ENCODE measurements at regions not wholly inside any gene's neighbourhood (a gene's known extent, or its start where the extent isn't known, plus 50 kb on each side); places are given as distances from the start of the nearest gene placed in this dataset.

DNA sequence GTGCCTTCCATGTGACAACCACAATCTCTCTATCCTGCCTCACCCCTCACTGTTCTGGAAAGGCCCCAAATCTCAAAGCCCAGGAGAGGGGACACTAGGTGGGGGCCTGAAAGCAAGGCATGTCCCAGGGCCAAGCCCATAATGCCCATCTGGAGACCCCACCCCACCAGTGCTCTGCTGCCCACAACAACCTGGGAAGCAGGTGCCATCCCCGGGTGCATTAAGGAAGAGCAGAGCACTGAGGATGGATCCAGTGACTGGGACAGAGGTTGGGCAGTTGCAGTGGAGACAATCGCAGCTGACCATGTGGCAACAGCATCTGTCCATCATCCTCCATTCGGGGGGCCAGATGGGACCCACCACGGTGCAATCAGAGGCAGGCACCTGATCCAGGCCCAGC, 106.2 kb upstream of the PRR20G start:
- TF ChIP-seq SIN3A (IDR thresholded peaks at IDR 0.05; ENCODE audit: low read depth) (no peak), EZH2 (IDR thresholded peaks at IDR 0.05) (no peak), POLR2A (IDR thresholded peaks at IDR 0.05; ENCODE audit: borderline replicate concordance, extremely low read depth, insufficient read depth, insufficient read length) (no peak)
- TF ChIP-seq, protein P1, sequence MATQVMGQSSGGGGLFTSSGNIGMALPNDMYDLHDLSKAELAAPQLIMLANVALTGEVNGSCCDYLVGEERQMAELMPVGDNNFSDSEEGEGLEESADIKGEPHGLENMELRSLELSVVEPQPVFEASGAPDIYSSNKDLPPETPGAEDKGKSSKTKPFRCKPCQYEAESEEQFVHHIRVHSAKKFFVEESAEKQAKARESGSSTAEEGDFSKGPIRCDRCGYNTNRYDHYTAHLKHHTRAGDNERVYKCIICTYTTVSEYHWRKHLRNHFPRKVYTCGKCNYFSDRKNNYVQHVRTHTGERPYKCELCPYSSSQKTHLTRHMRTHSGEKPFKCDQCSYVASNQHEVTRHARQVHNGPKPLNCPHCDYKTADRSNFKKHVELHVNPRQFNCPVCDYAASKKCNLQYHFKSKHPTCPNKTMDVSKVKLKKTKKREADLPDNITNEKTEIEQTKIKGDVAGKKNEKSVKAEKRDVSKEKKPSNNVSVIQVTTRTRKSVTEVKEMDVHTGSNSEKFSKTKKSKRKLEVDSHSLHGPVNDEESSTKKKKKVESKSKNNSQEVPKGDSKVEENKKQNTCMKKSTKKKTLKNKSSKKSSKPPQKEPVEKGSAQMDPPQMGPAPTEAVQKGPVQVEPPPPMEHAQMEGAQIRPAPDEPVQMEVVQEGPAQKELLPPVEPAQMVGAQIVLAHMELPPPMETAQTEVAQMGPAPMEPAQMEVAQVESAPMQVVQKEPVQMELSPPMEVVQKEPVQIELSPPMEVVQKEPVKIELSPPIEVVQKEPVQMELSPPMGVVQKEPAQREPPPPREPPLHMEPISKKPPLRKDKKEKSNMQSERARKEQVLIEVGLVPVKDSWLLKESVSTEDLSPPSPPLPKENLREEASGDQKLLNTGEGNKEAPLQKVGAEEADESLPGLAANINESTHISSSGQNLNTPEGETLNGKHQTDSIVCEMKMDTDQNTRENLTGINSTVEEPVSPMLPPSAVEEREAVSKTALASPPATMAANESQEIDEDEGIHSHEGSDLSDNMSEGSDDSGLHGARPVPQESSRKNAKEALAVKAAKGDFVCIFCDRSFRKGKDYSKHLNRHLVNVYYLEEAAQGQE (IDR thresholded peaks at IDR 0.05; ENCODE audit: low read depth), result no peak
- TF ChIP-seq, protein P2, sequence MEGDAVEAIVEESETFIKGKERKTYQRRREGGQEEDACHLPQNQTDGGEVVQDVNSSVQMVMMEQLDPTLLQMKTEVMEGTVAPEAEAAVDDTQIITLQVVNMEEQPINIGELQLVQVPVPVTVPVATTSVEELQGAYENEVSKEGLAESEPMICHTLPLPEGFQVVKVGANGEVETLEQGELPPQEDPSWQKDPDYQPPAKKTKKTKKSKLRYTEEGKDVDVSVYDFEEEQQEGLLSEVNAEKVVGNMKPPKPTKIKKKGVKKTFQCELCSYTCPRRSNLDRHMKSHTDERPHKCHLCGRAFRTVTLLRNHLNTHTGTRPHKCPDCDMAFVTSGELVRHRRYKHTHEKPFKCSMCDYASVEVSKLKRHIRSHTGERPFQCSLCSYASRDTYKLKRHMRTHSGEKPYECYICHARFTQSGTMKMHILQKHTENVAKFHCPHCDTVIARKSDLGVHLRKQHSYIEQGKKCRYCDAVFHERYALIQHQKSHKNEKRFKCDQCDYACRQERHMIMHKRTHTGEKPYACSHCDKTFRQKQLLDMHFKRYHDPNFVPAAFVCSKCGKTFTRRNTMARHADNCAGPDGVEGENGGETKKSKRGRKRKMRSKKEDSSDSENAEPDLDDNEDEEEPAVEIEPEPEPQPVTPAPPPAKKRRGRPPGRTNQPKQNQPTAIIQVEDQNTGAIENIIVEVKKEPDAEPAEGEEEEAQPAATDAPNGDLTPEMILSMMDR (IDR thresholded peaks at IDR 0.05 in 2 of 3, conservative IDR thresholded peaks at IDR 0.05 in 1 of 3; ENCODE audit: borderline replicate concordance in 1 of 3, insufficient read depth in 1 of 3, low read depth in 2 of 3, low read length in 2 of 3), result no peak

Measured in HCT116 (cell line).